ENCODE measurements at regions not wholly inside any gene's neighbourhood (a gene's known extent, or its start where the extent isn't known, plus 50 kb on each side); places are given as distances from the start of the nearest gene placed in this dataset.

- Histone ChIP-seq H3K9me3 (ENCODE audit: control insufficient read depth in 2 of 2, low read length in 2 of 2) (no peaks in the 10 kb centered on the region), H3K4me1 (ENCODE audit: control insufficient read depth, insufficient read depth, low read length) (no peaks in the 10 kb centered on the region), H3K4me3 (ENCODE audit: low read length in 2 of 2) (no peak overlapping the region), H3K27me3 (ENCODE audit: control insufficient read depth in 1 of 2, insufficient read depth in 2 of 2, low read length in 2 of 2) (no peaks in the 10 kb centered on the region), H3K36me3 (ENCODE audit: control insufficient read depth in 2 of 2, insufficient read depth in 2 of 2, low read length in 2 of 2) (no peaks in the 10 kb centered on the region), H3K27ac (ENCODE audit: low read length) (no peak overlapping the region), H3K9ac (ENCODE audit: low read length in 2 of 2) (no peak overlapping the region)
Measured at GRCh38 chr12:61452076-61452475, 808.1 kb upstream of the USP15 start.

GRCh38 chr12:61487728-61488127, 772.5 kb upstream of the USP15 start:
- H3K9ac ChIP-seq (ENCODE audit: low read length in 2 of 2): no peak overlapping the region
- no peak overlapping the region for H3K27ac ChIP-seq (ENCODE audit: low read length)
- H3K27me3 ChIP-seq (ENCODE audit: control insufficient read depth in 1 of 2, insufficient read depth in 2 of 2, low read length in 2 of 2): no peaks in the 10 kb centered on the region
- H3K4me1 ChIP-seq (ENCODE audit: control insufficient read depth, insufficient read depth, low read length): no peaks in the 10 kb centered on the region
- H3K4me3 ChIP-seq (ENCODE audit: low read length in 2 of 2): no peak overlapping the region
- no peaks in the 10 kb centered on the region for H3K36me3 ChIP-seq (ENCODE audit: control insufficient read depth in 2 of 2, insufficient read depth in 2 of 2, low read length in 2 of 2)
- no peaks in the 10 kb centered on the region for H3K9me3 ChIP-seq (ENCODE audit: control insufficient read depth in 2 of 2, low read length in 2 of 2)

GRCh38 chr12:61490526-61491498, 769.4 kb upstream of the USP15 start:
- no peaks in the 10 kb centered on the region for H3K4me1 ChIP-seq (ENCODE audit: control insufficient read depth, insufficient read depth, low read length)
- H3K4me3 ChIP-seq (ENCODE audit: low read length in 2 of 2): no peak overlapping the region
- no peak overlapping the region for H3K27ac ChIP-seq (ENCODE audit: low read length)
- no peak overlapping the region for H3K9ac ChIP-seq (ENCODE audit: low read length in 2 of 2)
- H3K27me3 ChIP-seq (ENCODE audit: control insufficient read depth in 1 of 2, insufficient read depth in 2 of 2, low read length in 2 of 2): no peaks in the 10 kb centered on the region
- H3K36me3 ChIP-seq (ENCODE audit: control insufficient read depth in 2 of 2, insufficient read depth in 2 of 2, low read length in 2 of 2): no peaks in the 10 kb centered on the region
- H3K9me3 ChIP-seq (ENCODE audit: control insufficient read depth in 2 of 2, low read length in 2 of 2): no peaks in the 10 kb centered on the region

GRCh38 chr12:61502179-61502578, 758.0 kb upstream of the USP15 start:
- no peak overlapping the region for H3K27ac ChIP-seq (ENCODE audit: low read length)

DNA sequence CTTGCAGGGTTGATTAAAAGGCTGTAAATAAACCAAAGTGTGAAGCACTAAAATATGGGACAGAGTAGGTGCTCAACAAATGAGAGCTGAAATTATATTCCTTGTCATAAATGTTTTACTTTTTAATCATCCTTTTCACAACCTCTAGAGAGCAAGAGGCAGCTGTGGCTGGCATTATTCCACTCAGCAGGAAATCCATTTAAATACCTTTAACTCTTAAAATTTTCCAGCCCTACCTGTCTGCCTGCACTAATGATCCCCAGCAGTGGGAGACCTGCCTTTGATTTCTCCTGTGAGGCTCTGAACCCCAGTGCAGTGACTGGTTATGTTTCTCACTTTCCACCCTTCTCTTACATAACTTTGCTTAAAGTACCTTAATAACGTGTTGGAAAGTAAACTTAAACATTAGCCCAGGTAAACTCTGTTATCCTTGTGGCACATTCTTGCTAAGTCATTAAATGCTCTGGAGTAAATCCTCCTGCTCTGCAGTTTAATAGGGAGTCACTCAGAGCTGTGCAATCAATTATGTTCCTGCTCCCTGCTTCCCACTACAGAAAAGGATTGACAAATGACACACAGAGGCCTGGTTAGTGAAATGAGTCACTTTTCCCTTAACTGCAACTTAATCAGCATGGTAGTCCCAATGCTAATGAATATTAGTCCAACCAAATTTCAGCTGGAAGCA, 755.7 kb upstream of the USP15 start:
- H3K27ac ChIP-seq (ENCODE audit: low read length): no peak overlapping the region
- no peaks in the 10 kb centered on the region for H3K9me3 ChIP-seq (ENCODE audit: control insufficient read depth in 2 of 2, low read length in 2 of 2)
- no peaks in the 10 kb centered on the region for H3K4me1 ChIP-seq (ENCODE audit: control insufficient read depth, insufficient read depth, low read length)
- H3K36me3 ChIP-seq (ENCODE audit: control insufficient read depth in 2 of 2, insufficient read depth in 2 of 2, low read length in 2 of 2): no peaks in the 10 kb centered on the region
- H3K4me3 ChIP-seq (ENCODE audit: low read length in 2 of 2): no peak overlapping the region
- H3K9ac ChIP-seq (ENCODE audit: low read length in 2 of 2): no peak overlapping the region
- no peaks in the 10 kb centered on the region for H3K27me3 ChIP-seq (ENCODE audit: control insufficient read depth in 1 of 2, insufficient read depth in 2 of 2, low read length in 2 of 2)

More at GRCh38 chr12:61502179-61502578, 758.0 kb upstream of the USP15 start:
- Histone ChIP-seq H3K9me3 (ENCODE audit: control insufficient read depth in 2 of 2, low read length in 2 of 2) (no peaks in the 10 kb centered on the region), H3K27me3 (ENCODE audit: control insufficient read depth in 1 of 2, insufficient read depth in 2 of 2, low read length in 2 of 2) (no peaks in the 10 kb centered on the region), H3K4me3 (ENCODE audit: low read length in 2 of 2) (no peak overlapping the region), H3K4me1 (ENCODE audit: control insufficient read depth, insufficient read depth, low read length) (no peaks in the 10 kb centered on the region), H3K9ac (ENCODE audit: low read length in 2 of 2) (no peak overlapping the region), H3K36me3 (ENCODE audit: control insufficient read depth in 2 of 2, insufficient read depth in 2 of 2, low read length in 2 of 2) (no peaks in the 10 kb centered on the region)

DNA sequence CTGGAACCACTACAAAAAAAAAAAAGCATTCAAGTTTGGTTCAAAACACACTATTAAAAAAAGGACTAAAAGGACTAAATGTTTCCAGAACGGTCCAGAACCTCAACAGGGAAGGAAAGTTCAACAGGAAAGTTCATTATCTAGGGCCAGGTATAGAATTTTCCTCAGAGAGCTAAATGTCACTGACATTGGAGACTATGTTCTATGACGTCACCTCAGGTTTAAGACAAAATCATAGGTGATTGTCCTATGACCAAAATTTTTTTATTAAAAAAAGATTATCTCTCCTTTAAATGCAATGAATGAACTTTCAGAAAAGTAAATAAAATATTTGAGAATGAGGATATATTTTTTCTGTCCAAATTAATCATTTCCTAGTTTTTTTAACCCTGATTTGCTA, 746.7 kb upstream of the USP15 start:
- H3K27me3 ChIP-seq (ENCODE audit: control insufficient read depth in 1 of 2, insufficient read depth in 2 of 2, low read length in 2 of 2): no peaks in the 10 kb centered on the region
- no peaks in the 10 kb centered on the region for H3K4me1 ChIP-seq (ENCODE audit: control insufficient read depth, insufficient read depth, low read length)
- H3K9ac ChIP-seq (ENCODE audit: low read length in 2 of 2): no peak overlapping the region
- no peak overlapping the region for H3K27ac ChIP-seq (ENCODE audit: low read length)
- no peak overlapping the region for H3K4me3 ChIP-seq (ENCODE audit: low read length in 2 of 2)
- H3K36me3 ChIP-seq (ENCODE audit: control insufficient read depth in 2 of 2, insufficient read depth in 2 of 2, low read length in 2 of 2): no peaks in the 10 kb centered on the region
- H3K9me3 ChIP-seq (ENCODE audit: control insufficient read depth in 2 of 2, low read length in 2 of 2): no peaks in the 10 kb centered on the region

- Histone ChIP-seq H3K36me3 (ENCODE audit: control insufficient read depth in 2 of 2, insufficient read depth in 2 of 2, low read length in 2 of 2) (no peaks in the 10 kb centered on the region), H3K4me3 (ENCODE audit: low read length in 2 of 2) (no peak overlapping the region), H3K9ac (ENCODE audit: low read length in 2 of 2) (no peak overlapping the region), H3K4me1 (ENCODE audit: control insufficient read depth, insufficient read depth, low read length) (no peaks in the 10 kb centered on the region), H3K27me3 (ENCODE audit: control insufficient read depth in 1 of 2, insufficient read depth in 2 of 2, low read length in 2 of 2) (no peaks in the 10 kb centered on the region), H3K27ac (ENCODE audit: low read length) (no peak overlapping the region), H3K9me3 (ENCODE audit: control insufficient read depth in 2 of 2, low read length in 2 of 2) (no peaks in the 10 kb centered on the region)
Measured at GRCh38 chr12:61514016-61514415, 746.2 kb upstream of the USP15 start.

GRCh38 chr12:61521258-61521657, 738.9 kb upstream of the USP15 start:
- no peaks in the 10 kb centered on the region for H3K36me3 ChIP-seq (ENCODE audit: control insufficient read depth in 2 of 2, insufficient read depth in 2 of 2, low read length in 2 of 2)
- H3K9me3 ChIP-seq (ENCODE audit: control insufficient read depth in 2 of 2, low read length in 2 of 2): no peaks in the 10 kb centered on the region
- H3K4me1 ChIP-seq (ENCODE audit: control insufficient read depth, insufficient read depth, low read length): no peaks in the 10 kb centered on the region
- H3K27ac ChIP-seq (ENCODE audit: low read length): no peak overlapping the region
- H3K27me3 ChIP-seq (ENCODE audit: control insufficient read depth in 1 of 2, insufficient read depth in 2 of 2, low read length in 2 of 2): no peaks in the 10 kb centered on the region
- H3K9ac ChIP-seq (ENCODE audit: low read length in 2 of 2): no peak overlapping the region
- H3K4me3 ChIP-seq (ENCODE audit: low read length in 2 of 2): no peak overlapping the region

GRCh38 chr12:61523276-61523992, 736.8 kb upstream of the USP15 start:
- Histone ChIP-seq H3K27ac (ENCODE audit: low read length) (no peak overlapping the region), H3K9ac (ENCODE audit: low read length in 2 of 2) (no peak overlapping the region), H3K9me3 (ENCODE audit: control insufficient read depth in 2 of 2, low read length in 2 of 2) (no peaks in the 10 kb centered on the region), H3K4me1 (ENCODE audit: control insufficient read depth, insufficient read depth, low read length) (no peaks in the 10 kb centered on the region), H3K36me3 (ENCODE audit: control insufficient read depth in 2 of 2, insufficient read depth in 2 of 2, low read length in 2 of 2) (no peaks in the 10 kb centered on the region), H3K27me3 (ENCODE audit: control insufficient read depth in 1 of 2, insufficient read depth in 2 of 2, low read length in 2 of 2) (no peaks in the 10 kb centered on the region), H3K4me3 (ENCODE audit: low read length in 2 of 2) (no peak overlapping the region)

- Histone ChIP-seq H3K27me3 (ENCODE audit: control insufficient read depth in 1 of 2, insufficient read depth in 2 of 2, low read length in 2 of 2) (no peaks in the 10 kb centered on the region), H3K27ac (ENCODE audit: low read length) (no peak overlapping the region), H3K9ac (ENCODE audit: low read length in 2 of 2) (no peak overlapping the region), H3K9me3 (ENCODE audit: control insufficient read depth in 2 of 2, low read length in 2 of 2) (no peaks in the 10 kb centered on the region), H3K36me3 (ENCODE audit: control insufficient read depth in 2 of 2, insufficient read depth in 2 of 2, low read length in 2 of 2) (no peaks in the 10 kb centered on the region), H3K4me1 (ENCODE audit: control insufficient read depth, insufficient read depth, low read length) (no peaks in the 10 kb centered on the region), H3K4me3 (ENCODE audit: low read length in 2 of 2) (no peak overlapping the region)
Measured at GRCh38 chr12:61524851-61525250, 735.4 kb upstream of the USP15 start.

All from stomach smooth muscle (tissue), 2 donors.